GM23338 (cell line): ENCODE measurements at regions not wholly inside any gene's neighbourhood (a gene's known extent, or its start where the extent isn't known, plus 50 kb on each side); places are given as distances from the start of the nearest gene placed in this dataset.

Source experiments
- ATAC-seq: fragments of 200-7000 bp; cut with Tn5 transposase; 3 replicates; pipeline ENCODE4 v1.9.1; 2020
- DNase-seq: peaks from one replicate; pipeline ENCODE4 v3.0.0-alpha.2; 2015; ENCODE audit warnings: low spot score
- H2AFZ ChIP-seq: fragments of 200-600 bp; sonication (generic); 2 replicates; pipeline ENCODE4 v1.8.0; 2016; ENCODE audit warnings: antibody characterized with exemption, mild to moderate bottlenecking, moderate library complexity
- H3F3A ChIP-seq: fragments of 200-600 bp; sonication (generic); replicated peaks from 2 replicates; pipeline ENCODE4 v1.8.0; 2017; ENCODE audit warnings: antibody characterized with exemption, mixed run types, low read depth
- H3K27ac ChIP-seq: fragments of 200-600 bp; sonication (generic); 2 replicates; pipeline ENCODE4 v1.6.1; 2016; ENCODE audit warnings: low read depth
- H3K27me3 ChIP-seq: fragments of 200-600 bp; sonication (generic); 2 replicates; pipeline ENCODE4 v1.8.0; 2016; ENCODE audit warnings: mild to moderate bottlenecking, mixed run types, moderate library complexity; ENCODE audit not compliant: insufficient read depth
- H3K36me3 ChIP-seq: fragments of 200-600 bp; sonication (generic); 2 replicates; pipeline ENCODE4 v1.8.0; 2016; ENCODE audit warnings: mild to moderate bottlenecking; ENCODE audit not compliant: insufficient read depth
- H3K4me1 ChIP-seq: fragments of 200-600 bp; sonication (generic); 2 replicates; pipeline ENCODE4 v1.8.0; 2016; ENCODE audit warnings: mild to moderate bottlenecking, moderate library complexity; ENCODE audit not compliant: insufficient read depth
- H3K4me2 ChIP-seq: fragments of 200-600 bp; sonication (generic); 2 replicates; pipeline ENCODE4 v1.7.1; 2017; ENCODE audit warnings: mixed run types
- H3K4me3 ChIP-seq: fragments of 200-600 bp; sonication (generic); 2 replicates; pipeline ENCODE4 v1.6.1; 2016; ENCODE audit warnings: mixed run types
- H3K79me2 ChIP-seq: fragments of 200-600 bp; sonication (generic); replicated peaks from 2 replicates; pipeline ENCODE4 v1.8.0; 2017; ENCODE audit warnings: mild to moderate bottlenecking; ENCODE audit not compliant: insufficient read depth
- H3K9me2 ChIP-seq: fragments of 200-600 bp; sonication (generic); 2 replicates; pipeline ENCODE4 v1.8.0; 2017; ENCODE audit not compliant: insufficient read depth
- H4K20me1 ChIP-seq: fragments of 200-600 bp; sonication (generic); replicated peaks from 2 replicates; pipeline ENCODE4 v1.8.0; 2017; ENCODE audit warnings: mild to moderate bottlenecking; ENCODE audit not compliant: insufficient read depth
- H3K27ac Mint-ChIP-seq: 2 replicates; pipeline ENCODE4 v1.8.0; 2020; ENCODE audit warnings: inconsistent platforms, mild to moderate bottlenecking, moderate library complexity, mixed read lengths
- H3K27me3 Mint-ChIP-seq: 3 replicates; pipeline ENCODE4 v1.8.0; 2022; ENCODE audit warnings: low read depth, mild to moderate bottlenecking, moderate library complexity, mixed read lengths, inconsistent platforms; ENCODE audit not compliant: insufficient read depth, poor library complexity
- H3K36me3 Mint-ChIP-seq: 3 replicates; pipeline ENCODE4 v1.8.0; 2021; ENCODE audit warnings: low read depth, mild to moderate bottlenecking, inconsistent platforms, moderate library complexity, mixed read lengths
- H3K4me1 Mint-ChIP-seq: 3 replicates; pipeline ENCODE4 v1.8.0; 2020; ENCODE audit warnings: mild to moderate bottlenecking, inconsistent platforms, mixed read lengths
- H3K4me3 Mint-ChIP-seq: 3 replicates; pipeline ENCODE4 v1.8.0; 2021; ENCODE audit warnings: moderate library complexity, mild to moderate bottlenecking, inconsistent platforms, mixed read lengths
- H3K9me3 Mint-ChIP-seq: 3 replicates; pipeline ENCODE4 v1.8.0; 2020; ENCODE audit warnings: moderate library complexity, mild to moderate bottlenecking, inconsistent platforms, mixed read lengths
- CREB1 ChIP-seq: fragments of 250-450 bp; sonication (Bioruptor Pico); IDR thresholded peaks from 2 replicates; pipeline ENCODE4 v1.5.0; 2020; ENCODE audit warnings: low read depth, mild to moderate bottlenecking, moderate library complexity
- ETS1 ChIP-seq: IDR thresholded peaks from 2 replicates; pipeline ENCODE4 v1.6.1; 2016; ENCODE audit warnings: antibody characterized with exemption
- EZH2phosphoT487 ChIP-seq: fragments of 200-600 bp; sonication (generic); IDR thresholded peaks from one replicate; pipeline ENCODE4 v1.8.1; 2018; ENCODE audit warnings: antibody characterized with exemption; ENCODE audit not compliant: unreplicated experiment
- JUNB ChIP-seq: IDR thresholded peaks from one replicate; pipeline ENCODE4 v1.6.1; 2016; ENCODE audit warnings: antibody characterized with exemption; ENCODE audit not compliant: unreplicated experiment
- NANOG ChIP-seq: IDR thresholded peaks from 2 replicates; pipeline ENCODE4 v1.6.1; 2016; ENCODE audit warnings: antibody characterized with exemption, borderline replicate concordance
- REST ChIP-seq: IDR thresholded peaks from one replicate; pipeline ENCODE4 v1.6.1; 2018; ENCODE audit warnings: antibody characterized with exemption; ENCODE audit not compliant: unreplicated experiment
- STAT1 ChIP-seq: IDR thresholded peaks from one replicate; pipeline ENCODE4 v1.6.1; 2016; ENCODE audit warnings: antibody characterized with exemption; ENCODE audit not compliant: unreplicated experiment
- ZNF114 ChIP-seq: fragments of 250-450 bp; sonication (Bioruptor Pico); IDR thresholded peaks from 2 replicates; pipeline ENCODE4 v1.5.0; 2020; ENCODE audit warnings: mild to moderate bottlenecking, moderate library complexity
- ZNF331 ChIP-seq: fragments of 250-450 bp; sonication (Bioruptor Pico); IDR thresholded peaks from 2 replicates; pipeline ENCODE4 v1.5.0; 2020; ENCODE audit warnings: low read depth, mild to moderate bottlenecking, moderate library complexity
- TF ChIP-seq, protein P1 (sequence below): fragments of 250-450 bp; sonication (Bioruptor Pico); IDR thresholded peaks from 2 replicates; pipeline ENCODE4 v1.5.0; 2020; ENCODE audit warnings: mild to moderate bottlenecking, moderate library complexity

DNA sequence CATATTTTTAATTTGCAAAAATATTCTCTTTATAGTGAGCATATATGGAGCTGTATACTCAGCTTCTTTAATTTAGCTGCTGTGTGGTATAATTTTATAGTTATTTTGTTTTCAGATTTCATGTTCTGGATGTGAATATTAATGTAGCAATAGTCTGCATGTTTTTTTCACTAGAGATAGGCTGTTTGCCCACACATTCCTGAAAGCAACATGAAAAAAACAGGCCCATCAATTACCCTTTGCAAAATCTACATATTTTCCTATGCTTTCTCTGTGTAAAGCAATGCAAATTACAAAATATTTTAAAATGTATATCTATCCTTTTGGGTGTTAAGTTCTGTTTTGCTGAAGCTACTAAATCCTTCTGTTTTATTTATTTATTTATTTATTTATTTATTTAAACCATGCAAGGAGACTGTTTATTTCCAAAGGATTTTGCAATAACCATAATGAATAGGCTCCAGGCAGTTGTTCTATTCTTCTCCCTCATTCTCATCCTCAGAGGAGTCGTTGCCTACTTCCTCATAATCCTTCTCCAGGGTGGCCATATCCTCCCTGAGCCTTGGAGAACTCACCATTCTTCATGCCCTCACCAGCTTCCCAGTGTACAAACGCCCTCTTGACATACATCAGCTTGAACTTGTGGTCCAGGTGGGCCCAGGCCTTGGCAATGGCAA lies 277.1 kb downstream of the ANKRD50 start:
- no peak overlapping the region for H2AFZ ChIP-seq
- no peaks in the 10 kb centered on the region for H3K4me1 ChIP-seq
- H3K4me3 ChIP-seq, result no peak overlapping the region
- ATAC-seq, result no peak
- peaks cover 2% of the 10 kb centered on the region; the same call in 1 of the 3 replicates for H3K4me1 Mint-ChIP-seq
- no peak for TF ChIP-seq CREB1 (CRISPR knock-in tag)
- H3K36me3 ChIP-seq, result no peaks in the 10 kb centered on the region
- no peaks in the 10 kb centered on the region for H3F3A ChIP-seq
- no peak overlapping the region for H3K27ac Mint-ChIP-seq
- no peaks in the 10 kb centered on the region for H3K36me3 Mint-ChIP-seq
- no peaks in the 10 kb centered on the region for H3K9me3 Mint-ChIP-seq
- H3K4me2 ChIP-seq, result no peak overlapping the region
- no peaks in the 10 kb centered on the region for H3K27me3 Mint-ChIP-seq
- H3K9me2 ChIP-seq, result peaks cover 7% of the 10 kb centered on the region
- no peak for DNase-seq
- no peaks in the 10 kb centered on the region for H3K27me3 ChIP-seq
- no peaks in the 10 kb centered on the region for H4K20me1 ChIP-seq
- no peak overlapping the region for H3K27ac ChIP-seq
- no peak overlapping the region for H3K4me3 Mint-ChIP-seq
- no peaks in the 10 kb centered on the region for H3K79me2 ChIP-seq

DNA sequence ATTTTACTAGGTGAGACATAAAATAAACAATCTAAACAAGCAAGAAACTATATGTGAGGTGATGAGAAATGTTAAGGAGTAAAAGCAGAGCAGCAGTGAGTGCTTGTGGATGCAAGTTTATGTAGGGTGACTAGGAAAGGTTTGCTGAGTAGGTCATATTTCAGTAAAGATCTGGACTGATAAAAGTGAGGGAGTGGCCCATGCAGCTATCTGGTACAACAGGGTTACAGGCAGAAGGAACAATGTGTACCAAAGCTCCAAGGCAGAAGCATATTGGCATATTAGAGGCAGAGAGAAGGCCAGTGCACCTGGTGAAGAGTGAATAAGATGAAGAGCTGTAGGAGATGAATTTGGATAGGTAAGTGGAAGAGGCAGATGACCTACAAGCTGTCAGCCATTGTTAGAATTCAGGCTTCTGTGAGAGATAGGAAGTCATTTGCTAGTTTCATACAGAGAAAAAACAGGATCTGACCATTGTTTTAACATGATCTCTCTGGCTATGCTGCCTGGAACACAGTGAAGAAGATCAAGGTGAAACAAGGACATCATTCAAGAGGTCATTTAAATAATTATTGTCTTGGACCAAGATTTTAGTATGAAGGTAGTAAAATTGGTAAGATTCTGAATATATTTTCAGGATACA lies 274.6 kb downstream of the ANKRD50 start:
- Histone ChIP-seq H3K4me1 (no peaks in the 10 kb centered on the region), H3K4me3 (no peak overlapping the region), H2AFZ (peak overlapping the region; percentile 53; the same call in 1 of the 2 replicates), H3K9me2 (peaks cover 7% of the 10 kb centered on the region), H3K79me2 (no peaks in the 10 kb centered on the region), H3K4me2 (no peak overlapping the region), H4K20me1 (no peaks in the 10 kb centered on the region), H3K27ac (no peak overlapping the region), H3K27me3 (no peaks in the 10 kb centered on the region), H3F3A (no peaks in the 10 kb centered on the region), H3K36me3 (no peaks in the 10 kb centered on the region)
- Mint-ChIP-seq H3K4me3 (no peak overlapping the region), H3K27ac (no peak overlapping the region), H3K27me3 (no peaks in the 10 kb centered on the region), H3K36me3 (no peaks in the 10 kb centered on the region), H3K9me3 (no peaks in the 10 kb centered on the region), H3K4me1 (peaks cover 2% of the 10 kb centered on the region; the same call in 1 of the 3 replicates)
- no peak for DNase-seq
- TF ChIP-seq ZNF331 (CRISPR knock-in tag) (no peak), STAT1 (no peak), ZNF114 (CRISPR knock-in tag) (no peak), ETS1 (no peak), EZH2phosphoT487 (no peak), REST (no peak), CREB1 (CRISPR knock-in tag) (no peak), JUNB (no peak), NANOG (no peak)
- TF ChIP-seq, protein P1, sequence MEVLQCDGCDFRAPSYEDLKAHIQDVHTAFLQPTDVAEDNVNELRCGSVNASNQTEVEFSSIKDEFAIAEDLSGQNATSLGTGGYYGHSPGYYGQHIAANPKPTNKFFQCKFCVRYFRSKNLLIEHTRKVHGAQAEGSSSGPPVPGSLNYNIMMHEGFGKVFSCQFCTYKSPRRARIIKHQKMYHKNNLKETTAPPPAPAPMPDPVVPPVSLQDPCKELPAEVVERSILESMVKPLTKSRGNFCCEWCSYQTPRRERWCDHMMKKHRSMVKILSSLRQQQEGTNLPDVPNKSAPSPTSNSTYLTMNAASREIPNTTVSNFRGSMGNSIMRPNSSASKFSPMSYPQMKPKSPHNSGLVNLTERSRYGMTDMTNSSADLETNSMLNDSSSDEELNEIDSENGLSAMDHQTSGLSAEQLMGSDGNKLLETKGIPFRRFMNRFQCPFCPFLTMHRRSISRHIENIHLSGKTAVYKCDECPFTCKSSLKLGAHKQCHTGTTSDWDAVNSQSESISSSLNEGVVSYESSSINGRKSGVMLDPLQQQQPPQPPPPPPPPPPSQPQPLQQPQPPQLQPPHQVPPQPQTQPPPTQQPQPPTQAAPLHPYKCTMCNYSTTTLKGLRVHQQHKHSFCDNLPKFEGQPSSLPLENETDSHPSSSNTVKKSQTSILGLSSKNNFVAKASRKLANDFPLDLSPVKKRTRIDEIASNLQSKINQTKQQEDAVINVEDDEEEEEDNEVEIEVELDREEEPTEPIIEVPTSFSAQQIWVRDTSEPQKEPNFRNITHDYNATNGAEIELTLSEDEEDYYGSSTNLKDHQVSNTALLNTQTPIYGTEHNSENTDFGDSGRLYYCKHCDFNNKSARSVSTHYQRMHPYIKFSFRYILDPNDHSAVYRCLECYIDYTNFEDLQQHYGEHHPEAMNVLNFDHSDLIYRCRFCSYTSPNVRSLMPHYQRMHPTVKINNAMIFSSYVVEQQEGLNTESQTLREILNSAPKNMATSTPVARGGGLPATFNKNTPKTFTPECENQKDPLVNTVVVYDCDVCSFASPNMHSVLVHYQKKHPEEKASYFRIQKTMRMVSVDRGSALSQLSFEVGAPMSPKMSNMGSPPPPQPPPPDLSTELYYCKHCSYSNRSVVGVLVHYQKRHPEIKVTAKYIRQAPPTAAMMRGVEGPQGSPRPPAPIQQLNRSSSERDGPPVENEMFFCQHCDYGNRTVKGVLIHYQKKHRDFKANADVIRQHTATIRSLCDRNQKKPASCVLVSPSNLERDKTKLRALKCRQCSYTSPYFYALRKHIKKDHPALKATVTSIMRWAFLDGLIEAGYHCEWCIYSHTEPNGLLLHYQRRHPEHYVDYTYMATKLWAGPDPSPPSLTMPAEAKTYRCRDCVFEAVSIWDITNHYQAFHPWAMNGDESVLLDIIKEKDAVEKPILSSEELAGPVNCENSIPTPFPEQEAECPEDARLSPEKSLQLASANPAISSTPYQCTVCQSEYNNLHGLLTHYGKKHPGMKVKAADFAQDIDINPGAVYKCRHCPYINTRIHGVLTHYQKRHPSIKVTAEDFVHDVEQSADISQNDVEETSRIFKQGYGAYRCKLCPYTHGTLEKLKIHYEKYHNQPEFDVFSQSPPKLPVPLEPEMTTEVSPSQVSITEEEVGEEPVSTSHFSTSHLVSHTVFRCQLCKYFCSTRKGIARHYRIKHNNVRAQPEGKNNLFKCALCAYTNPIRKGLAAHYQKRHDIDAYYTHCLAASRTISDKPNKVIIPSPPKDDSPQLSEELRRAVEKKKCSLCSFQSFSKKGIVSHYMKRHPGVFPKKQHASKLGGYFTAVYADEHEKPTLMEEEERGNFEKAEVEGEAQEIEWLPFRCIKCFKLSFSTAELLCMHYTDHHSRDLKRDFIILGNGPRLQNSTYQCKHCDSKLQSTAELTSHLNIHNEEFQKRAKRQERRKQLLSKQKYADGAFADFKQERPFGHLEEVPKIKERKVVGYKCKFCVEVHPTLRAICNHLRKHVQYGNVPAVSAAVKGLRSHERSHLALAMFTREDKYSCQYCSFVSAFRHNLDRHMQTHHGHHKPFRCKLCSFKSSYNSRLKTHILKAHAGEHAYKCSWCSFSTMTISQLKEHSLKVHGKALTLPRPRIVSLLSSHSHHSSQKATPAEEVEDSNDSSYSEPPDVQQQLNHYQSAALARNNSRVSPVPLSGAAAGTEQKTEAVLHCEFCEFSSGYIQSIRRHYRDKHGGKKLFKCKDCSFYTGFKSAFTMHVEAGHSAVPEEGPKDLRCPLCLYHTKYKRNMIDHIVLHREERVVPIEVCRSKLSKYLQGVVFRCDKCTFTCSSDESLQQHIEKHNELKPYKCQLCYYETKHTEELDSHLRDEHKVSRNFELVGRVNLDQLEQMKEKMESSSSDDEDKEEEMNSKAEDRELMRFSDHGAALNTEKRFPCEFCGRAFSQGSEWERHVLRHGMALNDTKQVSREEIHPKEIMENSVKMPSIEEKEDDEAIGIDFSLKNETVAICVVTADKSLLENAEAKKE (CRISPR knock-in tag), result no peak
- no peak for ATAC-seq
